ENCODE measurements at regions not wholly inside any gene's neighbourhood (a gene's known extent, or its start where the extent isn't known, plus 50 kb on each side); places are given as distances from the start of the nearest gene placed in this dataset.

DNA sequence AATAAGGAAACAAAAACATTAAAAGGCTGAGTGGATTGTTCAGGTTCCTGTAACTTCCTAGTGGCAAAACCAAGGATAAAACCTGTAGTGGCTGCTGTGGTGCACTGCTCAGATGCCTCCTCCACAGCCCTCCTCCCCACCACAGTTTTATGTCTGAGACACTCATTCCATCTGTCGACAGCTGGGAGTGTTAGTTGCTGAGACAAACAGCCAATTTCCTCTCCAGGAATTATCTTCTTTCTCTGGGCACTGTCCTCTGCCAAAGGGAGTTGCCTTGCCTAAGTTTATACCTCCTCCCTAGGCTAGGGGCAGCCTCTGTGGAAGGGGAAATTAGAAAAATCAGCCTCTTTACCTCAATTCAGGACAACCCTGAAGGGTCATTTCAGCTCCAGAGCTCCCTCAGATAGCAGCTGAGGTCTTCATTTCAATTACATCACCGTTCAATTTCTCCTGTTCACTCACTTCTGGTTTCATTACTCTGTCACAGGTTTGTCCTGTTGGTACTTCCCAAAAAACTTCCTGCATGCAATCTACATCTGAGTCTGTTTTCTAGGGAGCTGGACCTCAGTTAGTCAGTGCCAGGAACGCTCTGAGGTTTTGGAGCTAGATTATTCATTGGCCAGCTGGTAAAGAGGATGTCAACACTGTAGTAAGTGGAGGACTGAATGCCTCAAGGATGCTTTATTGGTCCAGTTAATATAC, 74.9 kb upstream of the ATP2B1 start:
- ATAC-seq (no peak), DNase-seq (no peak)
- WGBS, 3 donors: 11 to 14% (median 11%) methylated on average over 3 of the region's 3 CpGs
- no peak overlapping the region for H3K4me3 ChIP-seq
- H3K27ac ChIP-seq: no peak overlapping the region
- no peaks in the 10 kb centered on the region for H3K4me1 ChIP-seq
- TF ChIP-seq, protein P1, sequence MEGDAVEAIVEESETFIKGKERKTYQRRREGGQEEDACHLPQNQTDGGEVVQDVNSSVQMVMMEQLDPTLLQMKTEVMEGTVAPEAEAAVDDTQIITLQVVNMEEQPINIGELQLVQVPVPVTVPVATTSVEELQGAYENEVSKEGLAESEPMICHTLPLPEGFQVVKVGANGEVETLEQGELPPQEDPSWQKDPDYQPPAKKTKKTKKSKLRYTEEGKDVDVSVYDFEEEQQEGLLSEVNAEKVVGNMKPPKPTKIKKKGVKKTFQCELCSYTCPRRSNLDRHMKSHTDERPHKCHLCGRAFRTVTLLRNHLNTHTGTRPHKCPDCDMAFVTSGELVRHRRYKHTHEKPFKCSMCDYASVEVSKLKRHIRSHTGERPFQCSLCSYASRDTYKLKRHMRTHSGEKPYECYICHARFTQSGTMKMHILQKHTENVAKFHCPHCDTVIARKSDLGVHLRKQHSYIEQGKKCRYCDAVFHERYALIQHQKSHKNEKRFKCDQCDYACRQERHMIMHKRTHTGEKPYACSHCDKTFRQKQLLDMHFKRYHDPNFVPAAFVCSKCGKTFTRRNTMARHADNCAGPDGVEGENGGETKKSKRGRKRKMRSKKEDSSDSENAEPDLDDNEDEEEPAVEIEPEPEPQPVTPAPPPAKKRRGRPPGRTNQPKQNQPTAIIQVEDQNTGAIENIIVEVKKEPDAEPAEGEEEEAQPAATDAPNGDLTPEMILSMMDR (IDR thresholded peaks at IDR 0.05): no peak
- intact Hi-C loops (cut with DNase I): no loop called here
- no peaks in the 10 kb centered on the region for H3K9me3 ChIP-seq
- no peaks in the 10 kb centered on the region for H3K27me3 ChIP-seq (ENCODE audit: insufficient read depth in 3 of 3, low read length in 2 of 3)
- H3K36me3 ChIP-seq (ENCODE audit: insufficient read depth in 1 of 2, low read depth in 1 of 2): no peaks in the 10 kb centered on the region

DNA sequence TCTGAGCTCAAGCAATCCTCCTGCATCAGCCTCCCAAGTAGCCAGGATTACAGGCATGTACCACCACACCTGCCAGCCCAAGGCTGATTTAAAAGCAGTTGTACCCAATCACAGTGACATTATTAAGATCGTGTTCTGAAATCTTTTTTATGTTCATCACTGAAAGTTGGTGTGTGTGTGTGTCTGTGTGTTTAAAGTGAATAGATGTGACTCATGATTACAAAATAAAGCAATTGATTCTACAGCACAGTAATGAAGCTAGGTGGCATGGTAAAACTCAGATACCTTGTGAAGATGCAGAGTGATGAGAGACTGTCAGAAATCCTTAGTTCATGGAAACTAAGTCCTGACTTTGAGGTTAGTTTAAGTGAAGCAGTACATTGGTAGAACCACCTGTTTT, 74.2 kb upstream of the ATP2B1 start:
- Histone ChIP-seq H3K4me1 (no peaks in the 10 kb centered on the region), H3K27ac (no peak overlapping the region), H3K9me3 (no peaks in the 10 kb centered on the region), H3K36me3 (ENCODE audit: insufficient read depth in 1 of 2, low read depth in 1 of 2) (no peaks in the 10 kb centered on the region), H3K4me3 (no peak overlapping the region), H3K27me3 (ENCODE audit: insufficient read depth in 3 of 3, low read length in 2 of 3) (no peaks in the 10 kb centered on the region)
- no peak for DNase-seq
- ATAC-seq: no peak
- intact Hi-C loops (cut with DNase I): no loop called here
- WGBS, 3 donors: 62 to 76% (median 69%) methylated on average over 1 of the region's 1 CpG
- TF ChIP-seq, protein P1 (IDR thresholded peaks at IDR 0.05): no peak

GRCh38 chr12:89781946-89782550, 73.4 kb upstream of the ATP2B1 start:
- H3K4me3 ChIP-seq: no peak overlapping the region
- no peaks in the 10 kb centered on the region for H3K36me3 ChIP-seq (ENCODE audit: insufficient read depth in 1 of 2, low read depth in 1 of 2)
- DNase-seq (no peak), ATAC-seq (no peak)
- WGBS, 3 donors: 81 to 89% (median 85%) methylated on average over 2 of the region's 2 CpGs
- intact Hi-C loops (cut with DNase I): no loop called here
- H3K27me3 ChIP-seq (ENCODE audit: insufficient read depth in 3 of 3, low read length in 2 of 3): no peaks in the 10 kb centered on the region
- no peak overlapping the region for H3K27ac ChIP-seq
- H3K9me3 ChIP-seq: no peaks in the 10 kb centered on the region
- H3K4me1 ChIP-seq: no peaks in the 10 kb centered on the region
- TF ChIP-seq, protein P1 (IDR thresholded peaks at IDR 0.05): no peak

DNA sequence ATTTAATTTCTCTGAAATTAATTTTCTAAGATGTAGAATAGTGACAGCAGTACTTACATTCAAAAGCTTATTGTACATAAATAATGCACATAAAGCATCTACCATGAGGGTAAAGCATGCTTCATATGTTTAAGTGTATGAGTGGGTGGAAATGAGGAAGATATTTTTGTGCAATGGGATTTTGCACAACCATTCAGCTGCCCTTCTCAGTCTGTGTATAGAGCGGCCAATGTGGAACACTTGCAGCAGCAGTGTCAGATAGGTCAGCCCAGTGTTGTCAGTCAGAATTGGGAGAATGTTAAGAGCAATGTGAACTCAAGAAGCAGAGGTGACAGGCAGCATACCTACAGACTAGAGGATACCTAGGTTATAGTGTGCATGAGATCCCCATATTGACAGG, 72.5 kb upstream of the ATP2B1 start:
- ATAC-seq (no peak), DNase-seq (no peak)
- TF ChIP-seq, protein P1 (IDR thresholded peaks at IDR 0.05): no peak
- H3K27me3 ChIP-seq (ENCODE audit: insufficient read depth in 3 of 3, low read length in 2 of 3): no peaks in the 10 kb centered on the region
- 87 to 100% (median 96%) methylated on average over 1 of the region's 1 CpG for WGBS, 3 donors
- intact Hi-C loops (cut with DNase I): no loop called here
- H3K4me1 ChIP-seq: no peaks in the 10 kb centered on the region
- no peaks in the 10 kb centered on the region for H3K36me3 ChIP-seq (ENCODE audit: insufficient read depth in 1 of 2, low read depth in 1 of 2)
- no peak overlapping the region for H3K4me3 ChIP-seq
- H3K9me3 ChIP-seq: no peaks in the 10 kb centered on the region
- H3K27ac ChIP-seq: no peak overlapping the region

All from psoas muscle (tissue), 7 donors.